PFSK-1 (cell line): ENCODE measurements at regions not wholly inside any gene's neighbourhood (a gene's known extent, or its start where the extent isn't known, plus 50 kb on each side); places are given as distances from the start of the nearest gene placed in this dataset.

Experiments used
- POLR2AphosphoS5 ChIP-seq: IDR thresholded peaks from 2 replicates; pipeline ENCODE4 v1.6.1; 2012; ENCODE audit warnings: low read depth, mild to moderate bottlenecking, control low read depth, low read length, moderate library complexity
- TAF1 ChIP-seq: IDR thresholded peaks from 2 replicates; pipeline ENCODE4 v1.6.1; 2012; ENCODE audit warnings: low read length, control low read depth, borderline replicate concordance; ENCODE audit not compliant: insufficient read depth
- TF ChIP-seq, protein P1 (sequence below), 2 experiments: IDR thresholded peaks; 2 replicates each; pipeline versions ENCODE4 v1.6.1 to v1.8.0; 2011 to 2012; ENCODE audit warnings: low read depth in 2 of 2, low read length in 2 of 2, control low read depth in 1 of 2, inconsistent platforms in 1 of 2, mild to moderate bottlenecking in 1 of 2, moderate library complexity in 1 of 2; ENCODE audit not compliant: insufficient read depth in 1 of 2

- TF ChIP-seq, protein P1, sequence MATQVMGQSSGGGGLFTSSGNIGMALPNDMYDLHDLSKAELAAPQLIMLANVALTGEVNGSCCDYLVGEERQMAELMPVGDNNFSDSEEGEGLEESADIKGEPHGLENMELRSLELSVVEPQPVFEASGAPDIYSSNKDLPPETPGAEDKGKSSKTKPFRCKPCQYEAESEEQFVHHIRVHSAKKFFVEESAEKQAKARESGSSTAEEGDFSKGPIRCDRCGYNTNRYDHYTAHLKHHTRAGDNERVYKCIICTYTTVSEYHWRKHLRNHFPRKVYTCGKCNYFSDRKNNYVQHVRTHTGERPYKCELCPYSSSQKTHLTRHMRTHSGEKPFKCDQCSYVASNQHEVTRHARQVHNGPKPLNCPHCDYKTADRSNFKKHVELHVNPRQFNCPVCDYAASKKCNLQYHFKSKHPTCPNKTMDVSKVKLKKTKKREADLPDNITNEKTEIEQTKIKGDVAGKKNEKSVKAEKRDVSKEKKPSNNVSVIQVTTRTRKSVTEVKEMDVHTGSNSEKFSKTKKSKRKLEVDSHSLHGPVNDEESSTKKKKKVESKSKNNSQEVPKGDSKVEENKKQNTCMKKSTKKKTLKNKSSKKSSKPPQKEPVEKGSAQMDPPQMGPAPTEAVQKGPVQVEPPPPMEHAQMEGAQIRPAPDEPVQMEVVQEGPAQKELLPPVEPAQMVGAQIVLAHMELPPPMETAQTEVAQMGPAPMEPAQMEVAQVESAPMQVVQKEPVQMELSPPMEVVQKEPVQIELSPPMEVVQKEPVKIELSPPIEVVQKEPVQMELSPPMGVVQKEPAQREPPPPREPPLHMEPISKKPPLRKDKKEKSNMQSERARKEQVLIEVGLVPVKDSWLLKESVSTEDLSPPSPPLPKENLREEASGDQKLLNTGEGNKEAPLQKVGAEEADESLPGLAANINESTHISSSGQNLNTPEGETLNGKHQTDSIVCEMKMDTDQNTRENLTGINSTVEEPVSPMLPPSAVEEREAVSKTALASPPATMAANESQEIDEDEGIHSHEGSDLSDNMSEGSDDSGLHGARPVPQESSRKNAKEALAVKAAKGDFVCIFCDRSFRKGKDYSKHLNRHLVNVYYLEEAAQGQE (IDR thresholded peaks at IDR 0.05; ENCODE audit: insufficient read depth in 1 of 2, low read depth in 2 of 2, low read length in 2 of 2), result no peak
- TF ChIP-seq TAF1 (no peak), POLR2AphosphoS5 (no peak)
Measured at GRCh38 chr5:125609011-125609410, 814.2 kb upstream of the GRAMD2B start.
